ENCODE measurements at regions not wholly inside any gene's neighbourhood (a gene's known extent, or its start where the extent isn't known, plus 50 kb on each side); places are given as distances from the start of the nearest gene placed in this dataset.

DNA sequence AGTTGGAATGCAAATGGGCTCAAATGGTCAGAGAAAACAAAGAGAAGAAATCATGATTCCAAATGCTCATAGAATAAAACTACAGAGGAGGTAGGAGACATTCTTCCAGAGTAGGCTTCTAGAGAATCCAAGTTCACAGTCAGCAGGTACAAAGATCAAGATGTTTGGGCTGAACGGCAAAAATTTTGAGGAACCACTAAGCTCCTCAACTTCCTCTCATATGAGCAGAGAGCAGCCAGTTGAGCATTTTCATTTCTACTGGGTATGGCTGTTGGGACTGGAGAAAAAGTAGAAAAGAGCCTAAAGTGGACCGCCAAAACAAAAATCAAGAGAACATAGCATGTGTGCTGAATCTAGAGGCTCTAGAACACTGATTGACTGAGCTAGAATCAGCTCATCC, 73.8 kb upstream of the ARID2 start:
- TF ChIP-seq, protein P1, sequence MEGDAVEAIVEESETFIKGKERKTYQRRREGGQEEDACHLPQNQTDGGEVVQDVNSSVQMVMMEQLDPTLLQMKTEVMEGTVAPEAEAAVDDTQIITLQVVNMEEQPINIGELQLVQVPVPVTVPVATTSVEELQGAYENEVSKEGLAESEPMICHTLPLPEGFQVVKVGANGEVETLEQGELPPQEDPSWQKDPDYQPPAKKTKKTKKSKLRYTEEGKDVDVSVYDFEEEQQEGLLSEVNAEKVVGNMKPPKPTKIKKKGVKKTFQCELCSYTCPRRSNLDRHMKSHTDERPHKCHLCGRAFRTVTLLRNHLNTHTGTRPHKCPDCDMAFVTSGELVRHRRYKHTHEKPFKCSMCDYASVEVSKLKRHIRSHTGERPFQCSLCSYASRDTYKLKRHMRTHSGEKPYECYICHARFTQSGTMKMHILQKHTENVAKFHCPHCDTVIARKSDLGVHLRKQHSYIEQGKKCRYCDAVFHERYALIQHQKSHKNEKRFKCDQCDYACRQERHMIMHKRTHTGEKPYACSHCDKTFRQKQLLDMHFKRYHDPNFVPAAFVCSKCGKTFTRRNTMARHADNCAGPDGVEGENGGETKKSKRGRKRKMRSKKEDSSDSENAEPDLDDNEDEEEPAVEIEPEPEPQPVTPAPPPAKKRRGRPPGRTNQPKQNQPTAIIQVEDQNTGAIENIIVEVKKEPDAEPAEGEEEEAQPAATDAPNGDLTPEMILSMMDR (IDR thresholded peaks at IDR 0.05) = no peak
- TF ChIP-seq POLR2A (IDR thresholded peaks at IDR 0.05) = no peak
